Sigmoid colon (tissue), 6 donors: ENCODE measurements at regions not wholly inside any gene's neighbourhood (a gene's known extent, or its start where the extent isn't known, plus 50 kb on each side); places are given as distances from the start of the nearest gene placed in this dataset.

ENCODE experiments used
- DNase-seq: peaks from one replicate; pipeline ENCODE4 v3.0.0-alpha.2; 2019
- H3K27ac ChIP-seq, 4 donors: fragments of 200-600 bp; sonication (generic); one replicate each; pipeline ENCODE4 v1.5.1; 2016 to 2019; ENCODE audit warnings: mild to moderate bottlenecking in 1 of 4
- H3K27me3 ChIP-seq, 3 donors: fragments of 200-600 bp; sonication (generic); one replicate each; pipeline ENCODE4 v1.5.1; 2019; ENCODE audit warnings: mild to moderate bottlenecking in 1 of 3
- H3K36me3 ChIP-seq, 4 donors: fragments of 200-600 bp; sonication (generic); one replicate each; pipeline ENCODE4 v1.5.1; 2016 to 2019
- H3K4me1 ChIP-seq, 4 donors: fragments of 200-600 bp; sonication (generic); one replicate each; pipeline ENCODE4 v1.5.1; 2017 to 2019
- H3K4me3 ChIP-seq, 4 donors: fragments of 200-600 bp; sonication (generic); one replicate each; pipeline ENCODE4 v1.5.1; 2017 to 2019; ENCODE audit warnings: mild to moderate bottlenecking in 2 of 4, moderate library complexity in 1 of 4
- H3K9me3 ChIP-seq, 4 donors: fragments of 200-600 bp in 3 of 4; sonication (generic) in 3 of 4; one replicate each; pipeline versions ENCODE4 v1.5.1 to v1.6.1; 2013 to 2019
- CTCF ChIP-seq, 4 experiments: fragments of 450-650 bp in 3 of 4; fragments of 200-600 bp in 1 of 4; IDR thresholded peaks; one replicate each; pipeline ENCODE4 v1.5.1; 2016 to 2019; ENCODE audit warnings: antibody characterized with exemption in 4 of 4, mild to moderate bottlenecking in 3 of 4, moderate library complexity in 2 of 4
- EP300 ChIP-seq, 4 donors: sonication (generic); formaldehyde crosslinking; IDR thresholded peaks; one replicate each; pipeline ENCODE4 v1.6.1; 2017; ENCODE audit warnings: antibody characterized with exemption in 4 of 4
- POLR2A ChIP-seq, 2 donors: fragments of 450-650 bp; IDR thresholded peaks; one replicate each; pipeline ENCODE4 v1.6.1; 2016; ENCODE audit warnings: antibody characterized with exemption in 2 of 2, mild to moderate bottlenecking in 2 of 2, moderate library complexity in 2 of 2
- POLR2AphosphoS5 ChIP-seq, 4 donors: sonication (generic); formaldehyde crosslinking; IDR thresholded peaks; one replicate each; pipeline ENCODE4 v1.6.1; 2017; ENCODE audit warnings: antibody characterized with exemption in 4 of 4
- WGBS, 2 donors: extraction: QIAGEN DNeasy Blood & Tissue Kit; methylation state at CpG; one replicate each; pipeline ENCODE4 v1.1.7; 2013; 5-methylcytosine and 5-hydroxymethylcytosine counted together
- intact Hi-C: fragments of 100-400 bp; cut with DNase I; formaldehyde crosslinking; loops from one replicate; pipeline ENCODE4 v1.15.1; 2023
- donor health status: healthy with polysubstance abuse.
- donor health status: healthy.

DNA sequence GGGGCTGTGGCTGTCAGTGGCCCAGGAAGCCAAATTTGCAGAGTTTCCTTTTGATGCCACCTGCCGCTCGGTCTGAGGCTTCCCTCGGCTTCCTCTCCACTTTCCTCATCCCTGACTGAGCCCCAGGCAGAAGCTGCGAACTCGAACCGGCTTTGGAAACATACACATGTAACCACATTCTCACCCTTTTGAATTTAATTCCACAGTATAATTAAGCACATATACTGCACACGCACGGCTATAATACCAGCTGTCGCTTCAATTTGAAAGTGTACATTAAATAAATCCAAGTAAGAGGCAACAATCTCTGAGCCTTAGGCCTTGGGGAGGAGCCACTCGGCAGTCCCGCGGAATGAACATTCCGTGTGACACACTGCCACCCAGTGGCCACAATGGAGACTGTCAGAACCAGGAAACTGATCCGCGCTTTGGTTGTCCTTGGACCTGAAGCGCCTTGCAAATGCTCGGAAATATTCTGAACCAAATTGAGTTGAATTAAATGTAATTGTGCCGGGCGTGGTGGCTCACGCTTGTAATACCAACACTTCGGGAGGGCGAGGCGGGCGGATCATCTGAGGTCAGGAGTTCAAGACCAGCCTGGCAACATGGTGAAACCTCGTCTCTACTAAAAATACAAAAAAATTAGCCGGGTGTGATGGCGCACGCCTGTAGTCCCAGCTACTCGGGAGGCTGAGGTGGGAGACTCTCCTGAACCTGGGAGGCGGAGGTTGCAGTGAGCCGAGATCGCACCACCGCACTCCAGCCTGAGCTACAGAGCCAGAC lies 117.9 kb upstream of the TMPO start:
- no peaks in the 10 kb centered on the region for H3K27me3 ChIP-seq
- intact Hi-C loops: loop anchor here (2.0 to 5.0 kb wide), 3 partner anchors 1249 to 1820 kb away; no protein-coding TSS in a partner anchor

DNA sequence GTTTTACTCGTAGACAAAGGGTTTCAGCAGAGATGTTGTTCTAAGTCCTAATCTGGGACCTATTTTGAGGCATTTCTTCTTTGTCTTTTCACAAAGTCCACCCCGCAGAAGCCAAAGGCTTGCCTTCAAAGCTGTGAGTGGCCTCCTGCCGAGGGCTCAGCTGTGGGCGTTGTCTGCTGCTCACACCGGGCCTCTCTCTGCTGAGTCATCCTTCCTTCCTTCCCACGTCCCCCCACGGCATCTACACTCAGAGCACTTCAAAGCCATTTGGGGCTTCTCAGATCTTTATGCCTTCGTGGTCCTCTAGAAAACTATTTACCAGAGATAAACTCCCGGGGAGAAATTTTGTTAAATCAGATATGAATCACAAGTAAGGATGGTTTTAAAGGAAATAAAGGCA lies 115.9 kb upstream of the TMPO start:
- no peaks in the 10 kb centered on the region for H3K36me3 ChIP-seq
- WGBS, 2 donors: 24 to 34% methylated on average over 9 of the region's 9 CpGs
- no peak overlapping the region for H3K4me3 ChIP-seq
- no peak for DNase-seq
- no peaks in the 10 kb centered on the region for H3K9me3 ChIP-seq
- H3K27me3 ChIP-seq: no peaks in the 10 kb centered on the region
- H3K27ac ChIP-seq: no peak overlapping the region
- H3K4me1 ChIP-seq: peaks cover 0 to 9% (median 3%) of the 10 kb centered on the region in 4 donors
- no peak for TF ChIP-seq EP300 (IDR thresholded peaks at IDR 0.05)
- no peak for TF ChIP-seq POLR2AphosphoS5 (IDR thresholded peaks at IDR 0.05)
- intact Hi-C loops: loop anchor here (5.0 kb wide), 1 partner anchor 1822 kb away; no protein-coding TSS in a partner anchor

More for the DNA sequence above, 117.9 kb upstream of the TMPO start:
- Histone ChIP-seq H3K4me3 (peak overlapping the region; percentile 25 to 45 (median 44)), H3K9me3 (no peaks in the 10 kb centered on the region), H3K4me1 (peaks cover 0 to 9% (median 3%) of the 10 kb centered on the region in 4 donors), H3K27ac (peak overlapping the region in 3 of 4 donors; percentile 14 to 52 (median 39)), H3K36me3 (no peaks in the 10 kb centered on the region)
- TF ChIP-seq CTCF (IDR thresholded peaks at IDR 0.05): peak; percentile 69 to 89 (median 82)
- no peak for TF ChIP-seq EP300 (IDR thresholded peaks at IDR 0.05)
- WGBS, 2 donors: 17 to 21% methylated on average over 33 of the region's 33 CpGs
- DNase-seq: peak; percentile 86

DNA sequence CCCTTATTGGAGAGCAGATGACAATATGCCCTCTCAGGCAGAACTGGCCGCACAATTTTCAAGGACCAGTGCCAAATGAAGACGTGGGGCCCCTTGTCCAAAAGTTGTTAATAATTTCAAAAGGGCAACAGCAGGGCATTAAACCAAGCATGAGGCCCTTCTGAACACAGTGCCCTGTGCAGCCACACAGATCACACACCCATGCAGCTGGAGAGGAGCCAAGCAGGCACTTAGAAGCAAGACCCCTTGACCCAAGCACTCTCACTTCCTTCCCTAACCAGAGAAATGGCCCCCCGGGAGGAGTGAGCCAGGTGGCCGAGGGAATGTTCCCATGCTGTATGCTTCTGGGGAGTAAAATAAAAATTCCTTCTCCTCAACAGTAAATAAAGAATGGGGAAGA lies 114.0 kb upstream of the TMPO start:
- no peak overlapping the region for H3K4me3 ChIP-seq
- intact Hi-C loops: no loop called here
- 39 to 62% methylated on average over 4 of the region's 4 CpGs for WGBS, 2 donors
- no peak for DNase-seq
- H3K4me1 ChIP-seq: peaks cover 0 to 9% (median 3%) of the 10 kb centered on the region in 4 donors
- no peak for TF ChIP-seq POLR2A (IDR thresholded peaks at IDR 0.05)
- TF ChIP-seq CTCF (IDR thresholded peaks at IDR 0.05): no peak
- no peak for TF ChIP-seq EP300 (IDR thresholded peaks at IDR 0.05)
- TF ChIP-seq POLR2AphosphoS5 (IDR thresholded peaks at IDR 0.05): no peak
- H3K36me3 ChIP-seq: no peaks in the 10 kb centered on the region
- no peak overlapping the region for H3K27ac ChIP-seq
- no peaks in the 10 kb centered on the region for H3K9me3 ChIP-seq
- H3K27me3 ChIP-seq: no peaks in the 10 kb centered on the region

- Histone ChIP-seq H3K4me1 (peaks cover 0 to 6% (median 3%) of the 10 kb centered on the region in 4 donors), H3K27ac (no peak overlapping the region), H3K27me3 (no peaks in the 10 kb centered on the region), H3K4me3 (no peak overlapping the region), H3K9me3 (no peaks in the 10 kb centered on the region), H3K36me3 (no peaks in the 10 kb centered on the region)
- intact Hi-C loops: no loop called here
- no peak for TF ChIP-seq POLR2A (IDR thresholded peaks at IDR 0.05)
- TF ChIP-seq POLR2AphosphoS5 (IDR thresholded peaks at IDR 0.05): no peak
- TF ChIP-seq CTCF (IDR thresholded peaks at IDR 0.05): no peak
- TF ChIP-seq EP300 (IDR thresholded peaks at IDR 0.05): no peak
- no peak for DNase-seq
- WGBS, 2 donors: 82 to 84% methylated on average over 3 of the region's 3 CpGs
Measured at GRCh38 chr12:98402091-98402490, 113.3 kb upstream of the TMPO start.

GRCh38 chr12:98402671-98403070 lies 112.7 kb upstream of the TMPO start:
- 83 to 93% methylated on average over 3 of the region's 3 CpGs for WGBS, 2 donors
- Histone ChIP-seq H3K9me3 (peaks cover 0 to 3% (median 0%) of the 10 kb centered on the region in 4 donors), H3K27ac (no peak overlapping the region), H3K4me3 (no peak overlapping the region), H3K27me3 (no peaks in the 10 kb centered on the region), H3K36me3 (no peaks in the 10 kb centered on the region), H3K4me1 (peaks cover 0 to 2% (median 1%) of the 10 kb centered on the region in 4 donors)
- intact Hi-C loops: no loop called here
- no peak for DNase-seq
- TF ChIP-seq CTCF (IDR thresholded peaks at IDR 0.05) (no peak), POLR2AphosphoS5 (IDR thresholded peaks at IDR 0.05) (no peak), EP300 (IDR thresholded peaks at IDR 0.05) (no peak), POLR2A (IDR thresholded peaks at IDR 0.05) (no peak)
